Ovary (tissue), 3 donors: ENCODE measurements at regions not wholly inside any gene's neighbourhood (a gene's known extent, or its start where the extent isn't known, plus 50 kb on each side); places are given as distances from the start of the nearest gene placed in this dataset.

ENCODE experiments used
- CTCF ChIP-seq, 3 donors: fragments of 450-650 bp in 2 of 3; fragments of 200-600 bp in 1 of 3; IDR thresholded peaks; one replicate each; pipeline versions ENCODE4 v1.5.1 to v1.8.0; 2016 to 2022; ENCODE audit warnings: antibody characterized with exemption in 3 of 3, mild to moderate bottlenecking in 1 of 3
- EP300 ChIP-seq: sonication (generic); formaldehyde crosslinking; IDR thresholded peaks from one replicate; pipeline ENCODE4 v1.6.1; 2017; ENCODE audit warnings: antibody characterized with exemption
- POLR2A ChIP-seq: fragments of 450-650 bp; IDR thresholded peaks from one replicate; pipeline ENCODE4 v1.6.1; 2017; ENCODE audit warnings: antibody characterized with exemption, mild to moderate bottlenecking, moderate library complexity
- donor health status: DM: no; HTN: no; CAD: no.

GRCh38 chr9:135209136-135209535 lies 121.7 kb downstream of the OLFM1 start:
- TF ChIP-seq CTCF (IDR thresholded peaks at IDR 0.05): no peak
- no peak for TF ChIP-seq EP300
- TF ChIP-seq POLR2A: no peak
